Ovary (tissue), 7 donors: ENCODE measurements at regions not wholly inside any gene's neighbourhood (a gene's known extent, or its start where the extent isn't known, plus 50 kb on each side); places are given as distances from the start of the nearest gene placed in this dataset.

Experiments used
- DNase-seq, 5 donors: peaks; one replicate each; pipeline ENCODE4 v3.0.0-alpha.2; 2019 to 2020
- H3K27ac ChIP-seq, 2 donors: fragments of 200-600 bp; one replicate each; pipeline versions ENCODE4 v1.5.1 to v1.8.0; 2019 to 2022
- H3K27me3 ChIP-seq: fragments of 200-600 bp; one replicate; pipeline ENCODE4 v1.8.0; 2022
- H3K36me3 ChIP-seq: fragments of 200-600 bp; sonication (generic); one replicate; pipeline ENCODE4 v1.5.1; 2019
- H3K4me1 ChIP-seq: one replicate; pipeline ENCODE4 v1.8.1; 2013; ENCODE audit warnings: mild to moderate bottlenecking, moderate library complexity; ENCODE audit not compliant: insufficient read depth
- H3K4me3 ChIP-seq: fragments of 200-600 bp; sonication (generic); one replicate; pipeline ENCODE4 v1.5.1; 2017
- H3K9me3 ChIP-seq, 2 donors: fragments of 200-600 bp in 1 of 2; sonication (generic) in 1 of 2; one replicate each; pipeline versions ENCODE4 v1.5.1 to v1.8.1; 2013 to 2019; ENCODE audit warnings: mild to moderate bottlenecking in 1 of 2, moderate library complexity in 1 of 2
- CTCF ChIP-seq, 3 donors: fragments of 450-650 bp in 2 of 3; fragments of 200-600 bp in 1 of 3; IDR thresholded peaks; one replicate each; pipeline versions ENCODE4 v1.5.1 to v1.8.0; 2016 to 2022; ENCODE audit warnings: antibody characterized with exemption in 3 of 3, mild to moderate bottlenecking in 1 of 3
- EP300 ChIP-seq: sonication (generic); formaldehyde crosslinking; IDR thresholded peaks from one replicate; pipeline ENCODE4 v1.6.1; 2017; ENCODE audit warnings: antibody characterized with exemption
- POLR2A ChIP-seq: fragments of 450-650 bp; IDR thresholded peaks from one replicate; pipeline ENCODE4 v1.6.1; 2017; ENCODE audit warnings: antibody characterized with exemption, mild to moderate bottlenecking, moderate library complexity
- WGBS, 3 donors: extraction: QIAGEN DNeasy Blood & Tissue Kit in 1 of 3; methylation state at CpG; one replicate each; pipeline versions ENCODE4 v1.1.5 to v1.1.7; 2013 to 2017; 5-methylcytosine and 5-hydroxymethylcytosine counted together
- intact Hi-C, 4 donors: fragments of 100-400 bp; cut with DNase I; formaldehyde crosslinking; loops; one replicate each; pipeline versions ENCODE4 v1.11.0 to v1.15.1; 2022 to 2023
- donor health status: DM: no; HTN: no; CAD: no; lungs with moderate emphysema.
- donor health status: DM: no; HTN: no; CAD: no.
- donor health status: Bipolar disorder and iron deficiency.
- donor health status: DM: no; HTN: no; CAD: no.
- donor health status: DM: yes; HTN: yes; CAD: no.

- Histone ChIP-seq H3K27ac (no peak overlapping the region), H3K36me3 (no peaks in the 10 kb centered on the region), H3K4me1 (peaks cover under 1% of the 10 kb centered on the region), H3K9me3 (no peaks in the 10 kb centered on the region), H3K4me3 (no peak overlapping the region), H3K27me3 (no peaks in the 10 kb centered on the region)
- DNase-seq, result no peak
- intact Hi-C loops, result no loop called here
- TF ChIP-seq CTCF (IDR thresholded peaks at IDR 0.05) (no peak), POLR2A (no peak), EP300 (no peak)
- 66 to 86% (median 66%) methylated on average over 2 of the region's 2 CpGs for WGBS, 3 donors
Observed at GRCh38 chr10:121222842-121223241, 371.7 kb downstream of the WDR11 start.

GRCh38 chr10:121231079-121231478 lies 367.2 kb downstream of the FGFR2 start:
- intact Hi-C loops, result no loop called here
- 84 to 87% (median 86%) methylated on average over 5 of the region's 5 CpGs for WGBS, 3 donors
- Histone ChIP-seq H3K27ac (no peak overlapping the region), H3K27me3 (no peaks in the 10 kb centered on the region), H3K4me3 (no peak overlapping the region), H3K4me1 (no peaks in the 10 kb centered on the region), H3K36me3 (no peaks in the 10 kb centered on the region), H3K9me3 (no peaks in the 10 kb centered on the region)
- no peak for DNase-seq
- TF ChIP-seq CTCF (IDR thresholded peaks at IDR 0.05) (no peak), EP300 (no peak), POLR2A (no peak)

GRCh38 chr10:121232494-121232893 lies 365.8 kb downstream of the FGFR2 start:
- Histone ChIP-seq H3K27me3 (no peaks in the 10 kb centered on the region), H3K9me3 (no peaks in the 10 kb centered on the region), H3K4me3 (no peak overlapping the region), H3K27ac (no peak overlapping the region), H3K4me1 (no peaks in the 10 kb centered on the region), H3K36me3 (no peaks in the 10 kb centered on the region)
- TF ChIP-seq CTCF (IDR thresholded peaks at IDR 0.05) (no peak), POLR2A (no peak), EP300 (no peak)
- intact Hi-C loops, result no loop called here
- DNase-seq, result no peak
- WGBS, 3 donors, result 82 to 92% (median 88%) methylated on average over 10 of the region's 10 CpGs

GRCh38 chr10:121235692-121236091 lies 362.6 kb downstream of the FGFR2 start:
- intact Hi-C loops, result no loop called here
- Histone ChIP-seq H3K4me3 (no peak overlapping the region), H3K27ac (no peak overlapping the region), H3K36me3 (no peaks in the 10 kb centered on the region), H3K27me3 (no peaks in the 10 kb centered on the region), H3K9me3 (no peaks in the 10 kb centered on the region), H3K4me1 (no peaks in the 10 kb centered on the region)
- 89 to 94% (median 90%) methylated on average over 2 of the region's 2 CpGs for WGBS, 3 donors
- no peak for DNase-seq
- TF ChIP-seq POLR2A, result no peak
- TF ChIP-seq EP300, result no peak
- no peak for TF ChIP-seq CTCF (IDR thresholded peaks at IDR 0.05)

- no peak for DNase-seq
- intact Hi-C loops, result no loop called here
- Histone ChIP-seq H3K4me1 (no peaks in the 10 kb centered on the region), H3K4me3 (no peak overlapping the region), H3K9me3 (no peaks in the 10 kb centered on the region), H3K27me3 (no peaks in the 10 kb centered on the region), H3K36me3 (no peaks in the 10 kb centered on the region), H3K27ac (no peak overlapping the region)
- TF ChIP-seq CTCF (IDR thresholded peaks at IDR 0.05) (no peak), POLR2A (no peak), EP300 (no peak)
- WGBS, 3 donors, result 68 to 74% (median 70%) methylated on average over 4 of the region's 4 CpGs
Observed at GRCh38 chr10:121236621-121237020, 361.6 kb downstream of the FGFR2 start.
